Right ventricle myocardium superior (tissue), 1 donor: ENCODE measurements at regions not wholly inside any gene's neighbourhood (a gene's known extent, or its start where the extent isn't known, plus 50 kb on each side); places are given as distances from the start of the nearest gene placed in this dataset.
"Not testable (repeated sequence)": the region's sequence is repeated elsewhere in the genome, so short reads cannot be mapped to it uniquely, and the experiment has no call there.

Source experiments
- ATAC-seq: fragments of 200-7000 bp; cut with Tn5 transposase; one replicate; pipeline ENCODE4 v1.9.1; 2020; ENCODE audit warnings: mild to moderate bottlenecking; ENCODE audit not compliant: poor library complexity
- DNase-seq: peaks from one replicate; pipeline ENCODE4 v3.0.0-alpha.2; 2020
- intact Hi-C: fragments of 100-400 bp; cut with DNase I; formaldehyde crosslinking; loops from one replicate; pipeline ENCODE4 v1.11.2; 2022
- donor health status: DM: no; HTN: yes; CAD: no; lungs with severe emphysema.

- intact Hi-C loops, result no loop called here
- ATAC-seq (no peak), DNase-seq (no peak)
These were observed 814.4 kb downstream of the CDH11 start for GRCh38 chr16:64307431-64307830.

GRCh38 chr16:64305663-64306062, 816.2 kb downstream of the CDH11 start:
- DNase-seq (no peak), ATAC-seq (no peak)
- intact Hi-C loops, result no loop called here

GRCh38 chr16:64304951-64305350, 816.9 kb downstream of the CDH11 start:
- intact Hi-C loops, result no loop called here
- DNase-seq, result no peak
- ATAC-seq, result no peak

GRCh38 chr16:64304396-64304795, 817.5 kb downstream of the CDH11 start:
- no peak for DNase-seq
- no peak for ATAC-seq
- intact Hi-C loops, result no loop called here

GRCh38 chr16:64297863-64298600, 823.8 kb downstream of the CDH11 start:
- no peak for DNase-seq
- ATAC-seq, result peak; percentile 52
- intact Hi-C loops, result no loop called here

- DNase-seq, result no peak
- no peak for ATAC-seq
- intact Hi-C loops, result no loop called here
These were observed 826.4 kb downstream of the CDH11 start for GRCh38 chr16:64295466-64295865.

GRCh38 chr16:64292953-64293352, 828.9 kb downstream of the CDH11 start:
- peak; percentile 40 for DNase-seq
- intact Hi-C loops, result no loop called here
- ATAC-seq, result peak; percentile 64

- intact Hi-C loops, result no loop called here
- no peak for ATAC-seq
- DNase-seq, result no peak
These were observed 829.7 kb downstream of the CDH11 start for GRCh38 chr16:64292161-64292560.

- ATAC-seq (no peak), DNase-seq (no peak)
- intact Hi-C loops, result no loop called here
These were observed 831.4 kb downstream of the CDH11 start for GRCh38 chr16:64290461-64290860.

GRCh38 chr16:64287655-64288528, 834.0 kb downstream of the CDH11 start:
- DNase-seq (no peak), ATAC-seq (peak; percentile 89)
- intact Hi-C loops, result no loop called here

- intact Hi-C loops, result no loop called here
- ATAC-seq, result no peak
- DNase-seq, result no peak
These were observed 839.7 kb downstream of the CDH11 start for GRCh38 chr16:64282181-64282580.

GRCh38 chr16:64280317-64280716, 841.5 kb downstream of the CDH11 start:
- DNase-seq (no peak), ATAC-seq (no peak)
- intact Hi-C loops, result no loop called here

- ATAC-seq (no peak), DNase-seq (no peak)
- intact Hi-C loops, result no loop called here
These were observed 843.7 kb downstream of the CDH11 start for GRCh38 chr16:64278196-64278595.

- no peak for DNase-seq
- intact Hi-C loops, result no loop called here
- ATAC-seq, result no peak
These were observed 845.2 kb downstream of the CDH11 start for GRCh38 chr16:64276646-64277045.

- DNase-seq, result no peak
- intact Hi-C loops, result no loop called here
- ATAC-seq, result no peak
These were observed 849.8 kb downstream of the CDH11 start for GRCh38 chr16:64272028-64272427.

- no peak for ATAC-seq
These were observed 852.1 kb downstream of the CDH11 start for GRCh38 chr16:64269756-64270155.

GRCh38 chr16:64265756-64266155, 856.1 kb downstream of the CDH11 start:
- no peak for ATAC-seq
- intact Hi-C loops, result no loop called here
- DNase-seq, result no peak

More at GRCh38 chr16:64269756-64270155, 852.1 kb downstream of the CDH11 start:
- intact Hi-C loops, result no loop called here
- no peak for DNase-seq

- intact Hi-C loops, ATAC-seq, DNase-seq: not testable (repeated sequence)
These were observed 861.0 kb downstream of the CDH11 start for GRCh38 chr16:64260631-64261401.
